GM18868 (cell line): ENCODE measurements at regions not wholly inside any gene's neighbourhood (a gene's known extent, or its start where the extent isn't known, plus 50 kb on each side); places are given as distances from the start of the nearest gene placed in this dataset.

Experiments used
- ATAC-seq: cut with Tn5 transposase; IDR thresholded peaks from one replicate; pipeline ENCODE4 v1.9.1; 2021; ENCODE audit warnings: mild to moderate bottlenecking, moderate library complexity; ENCODE audit not compliant: unreplicated experiment

DNA sequence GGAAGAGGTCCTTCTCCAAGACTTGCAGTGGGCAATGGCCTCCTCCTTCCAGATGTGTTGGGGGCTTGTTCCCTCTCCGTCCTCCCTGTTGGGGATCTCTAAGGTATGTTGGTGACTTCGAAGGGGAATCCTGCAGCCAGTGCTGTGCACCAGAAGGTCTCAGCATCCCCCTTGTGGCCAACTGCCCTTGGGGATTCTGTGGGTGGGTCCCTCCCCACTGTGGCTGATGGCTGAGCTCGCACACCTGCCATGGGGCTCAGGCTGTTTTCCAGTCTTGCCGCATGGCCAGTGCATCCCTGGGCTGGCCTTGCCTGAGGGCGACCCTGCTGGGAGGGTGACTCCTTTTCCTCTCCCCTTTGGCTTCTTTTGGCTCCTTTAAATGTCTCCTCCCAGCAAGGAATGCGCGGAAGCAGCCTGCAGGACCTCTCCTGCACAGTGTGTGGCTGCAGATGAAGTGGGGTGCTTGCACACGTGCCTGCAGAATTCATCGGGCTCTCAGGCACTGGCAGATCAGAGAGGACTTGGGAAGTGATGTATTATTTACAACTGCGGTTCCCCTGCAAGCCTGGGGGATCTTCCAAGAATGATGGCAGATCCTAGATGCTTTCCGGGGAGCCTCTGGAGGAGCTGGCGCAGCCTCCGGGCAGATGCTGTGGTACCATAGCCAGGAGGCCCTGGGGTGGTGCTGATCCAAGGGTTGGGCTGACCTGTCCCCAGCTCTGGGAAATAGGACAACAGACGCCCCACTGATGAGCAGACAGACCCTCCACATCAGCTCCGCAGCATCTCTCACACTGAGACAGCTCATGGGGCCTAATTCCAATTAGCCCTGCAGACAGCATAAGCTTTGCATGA lies 410.0 kb downstream of the TCERG1L start:
- no peak for ATAC-seq

DNA sequence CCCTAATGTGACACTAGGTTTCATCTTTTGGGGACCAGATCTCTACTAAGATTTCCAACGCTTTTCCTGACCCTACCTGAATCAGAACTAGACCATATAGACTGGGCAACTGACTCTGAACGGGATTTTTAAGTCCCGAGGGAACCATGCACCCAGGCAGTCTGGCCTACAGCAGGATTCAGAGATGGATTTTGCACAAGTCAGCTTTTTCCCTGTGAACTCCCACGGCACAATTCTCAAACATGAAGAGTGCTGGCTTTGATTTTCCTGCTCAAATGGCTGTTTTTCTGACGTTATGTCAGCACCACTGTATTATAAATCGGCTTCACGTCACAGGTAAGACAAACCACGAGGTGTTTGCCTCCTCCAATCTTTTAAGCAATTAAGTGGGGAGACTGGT lies 409.1 kb downstream of the TCERG1L start:
- ATAC-seq = no peak

DNA sequence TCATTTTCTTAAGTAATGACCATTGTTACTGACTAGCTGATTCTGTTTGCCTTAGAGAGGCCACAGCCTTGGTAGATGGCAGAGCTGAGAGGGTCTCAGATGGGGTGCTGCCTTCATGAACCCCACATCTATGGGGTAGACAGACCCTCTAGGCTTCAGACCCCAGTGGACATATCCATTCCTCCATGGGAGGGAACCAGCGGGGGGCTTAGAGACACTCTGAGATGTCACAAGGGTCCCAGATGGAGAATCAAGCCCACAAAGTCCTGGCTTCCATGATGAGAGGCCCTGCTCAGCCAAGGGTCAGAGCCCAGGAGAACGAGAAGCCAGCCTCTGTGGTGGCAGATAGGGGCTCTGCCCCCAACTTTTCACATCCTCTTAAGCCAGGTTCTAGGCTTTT lies 408.6 kb downstream of the TCERG1L start:
- ATAC-seq = no peak

DNA sequence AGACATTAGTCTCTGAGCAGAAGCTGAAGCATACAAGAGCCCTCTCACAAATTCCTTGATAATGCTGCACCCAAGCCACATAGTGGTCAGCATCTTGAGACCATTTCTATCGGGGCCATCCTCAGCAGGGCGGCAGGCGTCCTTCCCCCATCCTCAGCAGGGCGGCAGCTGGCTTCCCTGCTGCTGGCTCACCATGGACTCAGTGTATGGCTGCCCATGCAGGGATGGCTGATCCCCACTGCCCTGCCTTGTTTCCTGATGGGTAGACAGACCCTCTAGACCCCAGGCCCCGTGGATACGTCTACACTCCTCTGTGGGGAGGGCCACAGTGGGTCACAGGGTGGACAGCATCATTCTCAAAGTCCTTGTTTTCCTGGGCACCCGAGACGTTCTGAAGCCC lies 406.8 kb downstream of the TCERG1L start:
- no peak for ATAC-seq

DNA sequence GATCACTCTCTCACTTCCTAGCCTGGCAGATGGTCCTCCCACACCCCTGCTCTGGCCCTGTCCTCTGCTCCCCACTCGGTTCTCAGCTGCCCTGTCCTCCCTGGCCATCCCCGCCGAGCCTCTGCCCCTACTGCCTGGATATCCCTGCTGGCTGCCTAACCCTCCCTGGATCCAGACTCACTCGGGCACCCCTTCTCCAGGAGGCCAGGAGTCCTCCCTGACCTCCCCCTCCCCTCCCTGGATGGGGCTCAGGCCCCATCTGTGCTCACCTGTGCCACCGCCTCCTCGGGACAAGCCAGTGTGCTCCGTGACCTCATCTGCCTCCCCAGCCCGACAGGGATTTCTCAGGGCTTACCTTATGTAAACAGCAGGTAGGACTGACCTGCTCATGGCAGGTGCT lies 406.1 kb downstream of the TCERG1L start:
- no peak for ATAC-seq

DNA sequence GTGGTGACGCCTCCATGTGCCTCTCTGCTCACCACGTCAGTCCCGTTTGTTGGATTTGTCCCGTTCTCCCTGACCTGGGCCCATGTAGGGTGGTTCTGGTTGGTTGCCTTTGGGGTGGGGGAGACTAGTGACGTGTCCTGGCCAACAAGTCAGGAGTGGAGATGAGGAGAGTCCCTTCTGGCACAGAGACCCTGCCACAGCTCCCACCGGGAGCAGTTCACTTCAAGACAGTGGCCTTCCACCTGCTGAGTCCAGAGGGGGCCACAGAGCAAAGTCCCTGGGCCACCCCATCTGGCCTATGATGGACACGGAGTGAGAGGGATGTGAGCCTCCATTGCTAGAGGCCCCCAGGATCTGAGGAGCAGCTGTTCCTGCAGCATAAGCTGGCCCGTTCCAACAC lies 405.6 kb downstream of the TCERG1L start:
- ATAC-seq = no peak

DNA sequence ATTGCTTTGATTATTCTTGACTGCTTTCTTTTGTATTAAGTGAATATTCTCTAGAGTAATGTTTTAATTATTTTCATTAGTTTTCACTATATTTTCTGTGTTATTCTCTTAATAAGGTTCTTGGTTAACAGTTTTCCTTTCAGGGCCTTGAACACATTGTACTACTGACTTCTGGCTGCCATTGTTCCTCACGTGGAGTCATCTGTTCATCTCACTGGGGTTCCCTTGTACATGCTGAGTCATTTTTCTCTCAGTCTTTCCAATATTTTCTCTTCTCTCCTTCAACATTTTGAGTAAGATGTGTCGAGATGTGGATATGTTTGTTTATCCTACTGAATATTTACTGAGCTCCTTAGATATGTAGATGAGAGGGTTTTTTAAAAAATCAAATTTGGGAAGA lies 400.7 kb downstream of the TCERG1L start:
- ATAC-seq = no peak

DNA sequence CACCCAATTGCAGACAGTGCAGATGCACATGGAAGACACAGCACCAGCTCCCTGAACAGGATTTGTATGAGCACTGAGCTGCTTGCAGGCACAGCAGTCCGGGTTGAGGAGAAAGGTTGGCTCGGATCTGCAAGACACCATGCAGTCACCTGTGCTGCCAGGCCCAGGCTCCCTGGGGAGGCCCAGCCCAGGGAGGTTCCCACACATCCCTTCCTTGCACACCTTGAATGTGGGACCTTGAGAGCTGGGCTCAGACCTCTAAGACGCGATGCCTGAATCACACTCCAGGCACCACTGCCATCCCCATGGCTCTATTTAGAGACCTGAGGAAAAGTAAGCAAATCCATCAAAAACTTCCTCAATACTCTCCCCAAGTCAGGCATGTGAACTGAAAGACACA lies 397.7 kb downstream of the TCERG1L start:
- ATAC-seq = no peak

DNA sequence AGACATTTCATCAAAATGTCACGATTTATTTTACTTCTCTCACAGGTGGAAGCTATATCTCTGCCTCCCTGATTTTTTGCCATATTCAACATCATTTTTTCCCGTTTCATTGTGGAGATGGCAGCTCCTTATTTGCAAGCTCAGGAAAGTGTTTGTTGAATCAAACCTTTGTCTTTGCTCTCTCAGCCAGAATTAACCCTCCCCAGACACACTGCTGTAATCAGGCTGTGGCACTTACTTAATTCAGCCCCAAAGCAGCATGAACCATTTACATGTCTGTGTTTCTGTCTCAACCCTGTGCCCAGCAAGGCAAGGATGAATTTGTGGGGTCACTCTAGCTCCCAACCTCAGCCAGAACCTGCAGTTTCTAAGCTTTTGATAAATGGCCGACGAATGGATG lies 397.2 kb downstream of the TCERG1L start:
- no peak for ATAC-seq

DNA sequence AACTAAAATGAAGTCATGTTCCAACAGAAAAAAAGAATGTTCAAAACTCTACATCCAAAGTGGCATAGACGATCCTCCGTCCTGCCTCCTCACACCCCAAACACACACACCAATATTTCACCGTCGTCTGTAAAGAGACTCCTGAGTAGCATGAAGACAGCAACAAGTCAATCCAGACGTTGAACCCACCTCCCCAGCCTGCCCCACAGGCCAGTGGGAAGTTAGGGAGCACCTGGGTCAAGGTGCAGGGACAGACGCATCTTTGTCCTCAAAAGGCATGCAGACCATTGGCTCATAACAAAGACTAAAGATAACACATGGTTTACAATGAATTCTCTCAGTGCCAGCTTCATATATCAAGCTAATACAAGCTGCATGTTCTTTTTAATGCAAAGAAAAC lies 396.5 kb downstream of the TCERG1L start:
- ATAC-seq = no peak

DNA sequence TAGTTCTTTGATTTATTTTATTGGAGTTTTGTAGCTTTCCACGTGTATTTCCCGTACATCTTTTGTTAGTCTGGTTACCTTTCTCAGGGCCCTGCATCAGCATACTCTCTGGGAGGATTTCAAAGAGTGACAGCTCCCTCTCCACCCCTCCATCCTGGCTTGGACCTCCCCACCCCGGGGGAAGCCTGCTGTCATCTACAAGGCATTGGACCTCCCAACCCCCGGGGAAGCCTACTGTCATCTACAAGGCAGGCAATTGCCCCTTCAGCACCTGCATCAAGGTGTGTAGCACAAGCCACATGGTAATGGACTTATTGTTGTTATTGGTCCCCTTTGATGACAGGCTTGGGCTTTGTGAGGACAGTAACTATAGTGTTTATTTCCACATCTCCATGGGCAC lies 390.1 kb downstream of the TCERG1L start:
- no peak for ATAC-seq

DNA sequence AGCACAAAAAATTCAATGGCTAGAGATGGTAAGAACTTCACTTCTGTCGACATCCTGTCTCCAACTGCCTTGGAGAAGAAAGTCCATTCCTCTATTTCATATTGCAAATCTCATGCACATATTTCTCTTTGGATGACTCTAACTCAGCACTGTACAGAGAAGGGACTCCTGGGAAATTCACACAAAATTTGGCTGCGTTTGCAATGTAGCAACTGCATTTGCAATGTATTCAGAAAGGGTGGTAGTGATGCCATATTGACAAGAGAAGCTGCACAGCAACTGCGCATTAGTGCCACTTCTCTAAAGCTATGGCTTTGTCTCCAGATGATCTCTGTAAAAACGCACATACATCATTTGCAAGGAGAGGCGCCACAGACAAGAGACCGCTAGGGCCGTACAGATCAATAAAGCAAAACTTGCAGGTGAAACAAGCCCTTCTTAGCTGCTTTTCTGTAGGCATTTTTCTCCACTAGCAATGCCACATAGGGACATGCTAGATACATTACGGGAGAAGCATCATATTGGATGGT lies 389.5 kb downstream of the TCERG1L start:
- ATAC-seq = no peak

DNA sequence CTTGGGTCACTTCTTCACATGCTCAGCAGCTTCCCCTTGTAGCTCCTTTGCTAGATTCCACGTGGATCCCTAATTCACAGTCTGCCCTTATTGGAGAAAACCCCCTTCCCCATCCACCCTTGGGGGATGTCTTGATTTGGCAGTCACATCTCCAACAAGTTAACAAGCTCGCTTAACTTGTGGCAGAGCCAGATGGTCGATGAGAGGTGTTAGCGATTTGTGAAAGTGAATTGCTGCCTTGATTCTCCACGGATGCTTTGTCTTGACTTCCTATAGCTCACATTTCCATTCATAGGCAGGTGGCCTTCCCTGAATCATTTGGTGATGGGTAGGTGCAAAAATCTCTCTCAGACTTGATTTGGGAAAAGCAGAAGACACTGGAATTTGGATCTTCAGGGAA lies 387.9 kb downstream of the TCERG1L start:
- ATAC-seq = no peak

DNA sequence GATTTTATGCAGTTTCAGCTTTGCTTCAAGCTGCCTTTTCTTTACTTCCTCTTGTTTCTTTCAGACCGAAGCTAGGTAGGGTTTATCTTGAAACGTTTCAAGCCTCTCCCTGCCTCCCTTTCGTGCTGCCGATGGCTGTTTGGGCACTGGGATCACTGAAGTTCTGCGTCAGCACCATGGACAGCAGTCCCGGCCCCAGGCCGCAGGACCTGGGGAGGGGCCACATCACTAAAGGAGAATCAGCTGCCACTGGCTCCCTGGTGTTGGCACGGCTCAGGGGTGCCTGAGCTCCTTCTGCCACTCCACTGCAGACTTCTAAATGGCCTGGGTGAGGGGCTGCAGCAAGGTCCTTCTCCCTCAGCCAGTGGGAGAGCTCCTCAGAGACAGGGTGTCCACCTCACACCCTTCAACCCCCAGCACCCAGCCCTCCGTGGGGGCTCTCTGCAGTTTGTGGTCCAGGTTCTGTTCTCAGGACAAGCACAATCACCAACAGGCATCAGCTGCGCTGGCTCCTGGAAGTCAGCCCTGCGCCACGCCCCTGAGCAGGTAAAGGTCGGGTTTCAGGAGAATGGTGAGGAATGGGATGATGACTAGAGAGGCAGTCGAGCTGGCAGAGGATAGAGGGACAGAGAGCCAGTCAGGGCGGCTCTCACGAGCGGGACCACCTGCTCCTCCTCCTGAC lies 387.2 kb downstream of the TCERG1L start:
- ATAC-seq = no peak

DNA sequence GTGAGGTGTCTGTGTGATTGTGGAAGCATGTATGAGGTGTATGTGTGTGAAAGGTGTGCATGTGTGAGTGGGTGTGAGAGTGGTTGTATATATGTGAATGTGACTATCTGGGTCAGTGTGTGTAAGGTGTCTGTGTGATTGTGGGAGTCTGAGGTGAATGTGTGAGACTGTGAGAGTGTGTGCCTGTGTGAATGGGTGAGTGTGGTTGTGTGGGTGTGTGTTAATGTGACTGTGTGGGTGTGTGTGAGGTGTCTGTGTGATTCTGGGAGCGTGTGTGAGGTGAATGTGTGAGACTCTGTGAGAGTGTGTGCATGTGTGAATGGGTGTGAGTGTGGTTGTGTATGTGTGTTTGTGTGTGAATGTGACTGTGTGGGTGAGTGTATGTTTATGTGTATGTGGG lies 385.1 kb downstream of the TCERG1L start:
- ATAC-seq = no peak

DNA sequence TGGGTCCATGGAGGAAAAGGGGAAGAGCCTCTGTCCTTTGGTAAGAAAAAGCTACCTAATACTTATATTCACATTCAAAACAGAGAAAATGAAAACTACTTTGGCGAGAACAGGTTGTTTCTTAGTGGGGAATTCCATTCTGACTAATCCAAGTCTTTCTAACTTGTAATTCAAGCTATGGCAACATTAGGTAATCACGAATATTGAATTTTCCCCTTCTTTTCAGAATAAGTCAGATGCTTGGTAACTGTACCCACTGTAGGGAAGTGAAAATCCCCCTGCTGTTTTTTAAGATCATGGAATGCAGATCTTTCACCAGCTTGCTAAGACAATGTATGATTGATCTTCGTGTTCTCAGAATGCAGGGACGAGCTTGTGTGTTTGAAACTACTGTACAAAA lies 384.4 kb downstream of the TCERG1L start:
- ATAC-seq = peak; percentile 82

DNA sequence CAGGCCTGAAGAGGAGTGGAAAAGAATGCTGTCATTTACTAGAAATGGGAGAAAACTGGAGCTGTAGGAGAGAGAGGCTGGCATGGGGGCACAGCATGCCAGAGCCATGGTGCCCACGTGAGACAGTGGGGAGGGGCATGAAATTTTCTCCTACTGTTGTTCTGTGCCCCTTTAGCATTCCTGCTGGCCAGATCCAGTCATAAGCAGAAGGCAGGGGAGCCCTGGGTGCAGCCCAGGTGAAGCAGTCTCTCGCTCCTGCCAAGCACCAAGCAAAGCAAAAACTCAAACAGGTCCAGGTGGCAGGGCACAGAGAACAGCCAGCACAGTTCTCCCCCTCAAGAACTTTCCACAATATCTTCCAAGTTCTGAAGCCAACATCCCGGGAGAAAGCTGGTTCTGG lies 383.2 kb downstream of the TCERG1L start:
- no peak for ATAC-seq

DNA sequence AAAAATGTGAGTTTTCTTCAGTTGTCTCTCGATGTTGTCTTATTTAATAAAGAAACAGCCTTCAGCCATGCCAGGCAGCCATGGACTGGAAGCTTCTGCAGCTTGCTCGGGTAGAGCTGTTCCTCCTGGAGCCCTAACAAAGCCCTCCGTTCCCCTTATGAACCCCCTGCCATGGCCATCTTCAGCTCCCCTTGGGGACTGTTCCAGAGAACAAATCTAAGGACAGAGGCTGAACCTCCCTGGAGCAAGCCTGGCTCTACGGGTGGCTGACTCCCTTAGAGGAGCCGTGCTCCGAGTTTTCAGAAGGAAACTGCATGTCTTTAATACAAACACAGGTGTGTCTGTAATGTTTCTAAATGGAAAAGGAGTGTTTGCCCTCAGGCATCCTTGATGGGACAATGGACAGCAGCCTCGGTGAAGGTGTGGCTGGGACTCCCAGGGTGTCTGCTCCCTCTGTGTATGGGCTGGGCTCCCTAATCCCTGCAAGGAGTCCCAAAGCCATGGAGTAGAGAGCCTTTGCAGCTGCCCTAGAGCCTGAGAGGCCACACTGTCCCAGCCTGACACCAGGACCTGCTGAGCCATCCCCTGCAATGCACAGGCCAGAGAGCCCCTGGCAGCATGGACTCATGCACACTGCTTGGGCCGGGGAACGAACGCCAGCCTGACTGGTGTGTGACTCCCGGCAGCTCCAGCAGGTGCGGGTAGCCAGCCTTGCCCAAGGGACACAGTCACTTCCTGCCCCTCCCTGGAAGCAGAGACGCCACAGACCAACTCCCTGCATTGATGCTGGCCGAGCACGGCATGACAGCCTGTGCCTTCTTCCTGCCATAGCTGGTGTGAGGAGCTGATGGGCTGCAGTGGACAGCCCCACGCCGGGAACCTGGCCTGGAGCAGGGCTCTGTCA lies 381.8 kb downstream of the TCERG1L start:
- ATAC-seq = no peak

DNA sequence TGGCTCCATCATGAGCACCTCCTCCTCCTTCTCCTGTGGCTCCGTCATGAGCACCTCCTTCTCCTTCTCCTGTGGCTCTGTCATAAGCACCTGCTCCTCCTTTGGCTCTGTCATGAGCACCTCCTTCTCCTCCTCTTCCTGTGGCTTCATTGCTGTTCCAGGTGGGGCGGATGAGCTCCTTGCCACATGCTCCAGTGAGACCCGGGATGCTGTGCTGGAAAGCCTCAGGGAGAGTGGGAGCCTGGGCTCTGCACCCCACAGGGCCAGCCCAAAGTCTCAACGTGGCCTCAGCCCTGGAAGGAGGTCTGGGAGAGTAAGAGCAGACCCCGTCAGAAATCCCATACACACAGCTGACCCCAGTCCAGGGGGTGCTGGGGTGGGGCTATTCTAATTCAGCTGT lies 380.7 kb downstream of the TCERG1L start:
- ATAC-seq = no peak

DNA sequence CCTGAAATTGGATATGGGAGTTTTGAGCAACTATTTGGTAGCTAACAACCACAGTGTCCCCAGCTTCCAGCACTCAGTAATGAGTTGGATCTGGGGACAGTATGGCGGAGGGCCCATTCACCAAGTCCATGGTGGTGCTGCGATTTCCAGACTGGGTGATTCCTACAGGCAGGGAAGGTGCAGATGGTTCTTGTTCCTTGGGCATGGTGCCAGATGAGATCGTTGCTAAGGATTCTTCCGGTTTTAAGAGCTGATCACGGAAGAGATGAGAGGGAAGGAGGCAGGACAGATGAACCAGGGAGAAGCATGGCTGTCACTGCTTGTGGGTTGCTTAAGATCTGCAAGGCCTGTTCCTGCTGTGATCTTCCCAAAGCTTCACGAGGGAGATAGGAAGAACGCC lies 380.3 kb downstream of the TCERG1L start:
- no peak for ATAC-seq

DNA sequence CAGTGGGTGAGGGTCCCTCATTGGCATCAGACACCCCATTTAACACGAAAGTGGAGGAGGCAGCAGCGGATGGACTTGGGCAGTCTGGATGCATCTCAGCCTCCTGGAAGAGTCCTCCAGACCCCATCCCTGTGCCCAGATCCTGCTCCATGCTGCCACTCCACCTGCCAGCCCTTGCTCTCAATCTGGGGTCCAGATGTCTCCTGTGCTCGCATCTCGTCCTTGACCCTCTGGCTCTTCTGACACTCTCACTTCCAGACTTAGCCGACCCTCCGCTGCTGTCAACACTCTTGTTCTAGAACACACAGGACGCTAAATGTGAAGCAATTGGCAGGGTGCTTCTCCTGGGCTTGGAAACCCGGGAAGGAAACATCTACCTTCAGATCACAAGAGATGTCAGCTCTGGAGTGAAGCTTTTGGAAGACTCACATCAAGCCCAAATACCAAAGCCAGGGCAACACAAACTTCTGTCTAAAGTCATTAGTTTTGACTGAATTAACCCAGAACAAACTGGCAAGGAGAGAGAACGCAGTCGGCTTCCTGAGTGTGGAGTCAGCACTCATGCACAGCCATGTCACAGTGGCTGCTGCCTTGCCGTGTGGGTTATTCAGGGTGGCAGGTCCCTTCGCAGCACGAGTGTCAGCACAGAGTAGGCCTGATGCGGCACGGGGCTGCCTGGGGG lies 379.1 kb downstream of the TCERG1L start:
- ATAC-seq = no peak
